GM12892 (cell line): ENCODE measurements at regions not wholly inside any gene's neighbourhood (a gene's known extent, or its start where the extent isn't known, plus 50 kb on each side); places are given as distances from the start of the nearest gene placed in this dataset.

Experiments used
- POLR2A ChIP-seq: IDR thresholded peaks from 2 replicates; pipeline ENCODE4 v1.6.1; 2011; ENCODE audit warnings: low read depth, low read length, control low read depth
- POLR2AphosphoS5 ChIP-seq: IDR thresholded peaks from 2 replicates; pipeline ENCODE4 v1.6.1; 2011; ENCODE audit warnings: low read depth, low read length, control low read depth
- TAF1 ChIP-seq: IDR thresholded peaks from 2 replicates; pipeline ENCODE4 v1.6.1; 2011; ENCODE audit warnings: low read depth, mild to moderate bottlenecking, control low read depth, low read length, borderline replicate concordance

DNA sequence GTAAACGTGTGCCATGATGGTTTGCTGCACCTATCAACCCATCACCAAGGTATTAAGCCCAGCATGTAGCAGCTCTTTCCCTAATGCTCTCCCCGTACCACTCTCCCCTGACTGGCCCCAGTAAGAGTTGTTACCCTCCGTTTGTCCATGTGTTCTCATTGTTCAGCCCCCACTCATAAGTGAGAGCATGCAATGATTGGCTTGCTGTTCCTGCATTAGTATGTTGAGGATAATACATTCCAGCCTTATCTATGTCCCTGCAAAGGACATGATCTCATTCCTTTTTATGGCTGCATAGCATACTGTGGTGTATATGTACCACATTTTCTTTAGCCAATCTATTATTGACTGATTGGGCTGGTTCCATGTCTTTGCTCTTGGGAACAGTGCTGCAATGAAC lies 1294.9 kb upstream of the CDH8 start:
- TF ChIP-seq POLR2A = no peak
- TF ChIP-seq POLR2AphosphoS5 = no peak
- no peak for TF ChIP-seq TAF1
